Glomerular endothelial cell (primary cell): ENCODE measurements at regions not wholly inside any gene's neighbourhood (a gene's known extent, or its start where the extent isn't known, plus 50 kb on each side); places are given as distances from the start of the nearest gene placed in this dataset.

Experiments
- DNase-seq: peaks from one replicate; pipeline ENCODE4 v3.0.0-alpha.2; 2011; ENCODE audit warnings: low read depth, low spot score; ENCODE audit errors: extremely low read depth

DNA sequence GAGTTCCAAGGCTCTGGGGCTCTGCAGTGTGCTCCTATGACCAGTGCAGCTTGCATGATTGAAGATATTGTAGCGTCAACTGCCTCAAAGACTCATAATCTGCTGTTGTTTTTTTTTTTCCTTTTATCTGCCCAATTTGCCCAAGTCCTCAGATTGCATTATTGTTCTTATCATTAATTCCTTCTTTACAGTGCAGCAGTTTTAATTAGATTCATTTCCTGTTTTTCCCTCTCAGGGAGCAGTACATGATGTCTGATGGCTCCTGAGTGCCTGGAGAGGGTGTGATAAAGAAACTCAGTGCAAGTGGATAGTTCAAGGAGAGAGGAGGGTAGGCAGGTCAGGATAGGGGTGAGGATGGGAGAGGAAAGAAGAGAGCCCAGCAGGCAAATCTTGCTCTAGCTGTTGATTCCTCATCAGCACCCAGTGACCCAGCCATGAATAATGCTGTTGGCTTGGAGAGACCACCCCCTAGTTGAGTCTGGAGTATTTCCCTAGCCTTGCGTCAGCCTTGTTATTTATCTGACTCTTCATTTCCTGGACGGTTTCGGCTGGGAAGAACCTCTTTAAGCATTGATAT lies 219.6 kb upstream of the SESN3 start:
- DNase-seq = no peak

DNA sequence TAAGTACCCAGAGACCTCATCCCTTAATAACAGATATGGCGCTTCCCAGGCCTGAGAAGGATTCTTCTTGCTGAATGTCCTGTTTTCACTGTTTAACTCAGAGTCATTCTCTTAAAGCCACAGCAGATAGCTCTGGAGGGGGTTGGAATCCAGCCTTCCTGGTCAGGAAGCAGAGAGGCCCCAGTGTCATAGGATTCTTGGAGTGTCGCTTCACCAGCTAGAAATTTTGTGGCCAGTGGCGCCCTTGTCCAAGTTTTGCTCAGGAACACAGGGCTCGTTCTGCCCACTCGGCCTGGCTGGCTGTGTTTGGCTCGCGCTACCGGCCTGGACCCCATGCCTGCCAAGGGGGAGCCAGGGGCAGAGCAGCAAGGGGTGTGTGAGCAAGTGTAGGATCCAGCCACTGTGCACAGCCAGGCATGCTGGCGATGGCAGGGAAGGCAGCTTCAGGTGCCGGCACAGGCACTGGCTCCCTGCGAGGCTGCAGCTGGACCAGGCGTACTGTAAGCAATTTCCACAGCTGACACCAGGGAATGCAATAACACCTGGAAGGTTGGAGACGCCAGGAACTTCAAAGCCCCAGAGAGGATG lies 214.8 kb upstream of the SESN3 start:
- DNase-seq = no peak

DNA sequence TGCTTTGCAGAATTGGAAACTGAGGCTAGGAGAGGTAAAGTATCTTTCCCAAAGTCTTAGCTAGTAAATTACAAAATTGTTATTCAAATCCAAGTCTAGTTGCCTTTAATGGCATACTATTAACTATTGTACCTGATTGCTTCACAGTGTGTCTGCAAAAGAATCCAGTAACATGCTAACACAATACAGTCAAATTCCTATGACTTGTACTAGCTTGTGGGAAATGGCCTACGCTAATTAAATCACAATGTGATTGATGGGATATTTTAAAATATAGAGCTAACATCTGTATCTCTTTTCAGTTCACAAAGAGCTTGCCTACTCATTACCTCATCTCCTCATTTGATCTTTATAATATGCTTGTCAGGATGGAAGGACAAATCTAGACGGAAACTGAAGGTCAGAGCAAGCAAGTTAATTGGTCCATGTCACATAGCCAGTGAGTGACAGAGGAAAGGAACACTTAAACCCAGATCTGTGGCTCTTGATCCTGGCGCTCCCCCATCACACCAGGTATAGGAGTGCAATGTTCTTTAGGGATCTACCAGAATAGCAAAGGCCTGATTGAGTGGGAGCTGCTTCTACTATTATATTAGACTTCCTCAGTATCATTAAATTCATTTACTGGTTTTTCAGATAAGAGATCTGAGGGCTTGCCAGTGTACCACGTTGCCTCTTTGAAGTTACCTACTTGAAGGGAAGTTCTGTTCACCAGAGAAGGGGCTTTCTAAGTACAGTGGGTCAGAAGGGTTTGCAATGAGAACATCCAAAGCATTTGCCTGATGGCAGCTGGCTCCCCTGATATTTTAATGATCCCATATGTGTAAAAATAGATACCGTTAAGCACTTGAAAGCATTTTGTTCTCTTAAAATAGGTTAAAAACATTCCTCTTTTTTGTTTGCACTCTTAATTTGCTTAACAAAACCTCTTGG lies 213.6 kb upstream of the SESN3 start:
- DNase-seq = no peak

DNA sequence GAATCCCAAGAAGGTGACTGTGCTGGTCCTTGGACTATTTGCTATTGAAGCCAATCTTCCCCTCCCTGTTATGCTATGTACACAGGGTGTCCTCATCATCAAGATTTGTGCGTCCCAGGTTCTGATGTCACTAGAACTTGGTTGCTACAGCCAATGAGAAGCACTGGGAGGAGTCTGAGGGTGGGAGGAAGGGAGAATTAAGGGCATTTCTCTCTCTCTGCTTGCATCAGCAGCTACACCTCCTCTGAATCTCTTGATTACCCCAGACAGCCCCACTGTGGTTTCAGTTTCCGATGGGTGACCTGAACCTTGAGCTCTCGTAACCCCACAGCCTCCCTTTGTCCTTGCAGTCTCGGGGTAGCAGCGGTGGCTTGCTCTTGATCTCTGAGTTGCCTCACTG lies 212.4 kb upstream of the SESN3 start:
- no peak for DNase-seq

DNA sequence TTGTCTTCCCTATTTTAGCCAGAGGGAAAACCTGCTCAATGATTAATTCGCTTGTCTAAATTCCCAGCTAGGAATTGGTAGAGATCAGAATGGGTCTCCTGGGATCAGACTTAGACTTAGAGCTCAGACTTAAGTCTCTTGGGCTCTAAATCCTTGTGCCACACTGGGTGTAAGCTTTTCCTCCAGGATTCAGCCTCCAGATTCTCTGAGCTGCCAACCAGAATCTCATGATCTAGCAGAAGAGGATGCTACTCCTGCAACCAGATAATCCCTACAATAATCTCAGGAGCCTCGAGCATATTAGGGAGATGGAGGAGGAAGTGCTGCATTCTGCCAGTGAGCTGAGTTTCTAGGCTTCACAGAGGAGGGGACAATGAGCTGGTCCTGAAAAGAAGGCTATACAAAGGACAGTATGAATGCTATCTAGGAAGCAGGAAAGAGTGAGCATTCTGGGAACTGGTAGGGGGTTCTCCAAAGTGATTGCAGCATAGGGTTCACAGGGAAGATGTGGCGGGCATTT lies 211.6 kb upstream of the SESN3 start:
- no peak for DNase-seq

DNA sequence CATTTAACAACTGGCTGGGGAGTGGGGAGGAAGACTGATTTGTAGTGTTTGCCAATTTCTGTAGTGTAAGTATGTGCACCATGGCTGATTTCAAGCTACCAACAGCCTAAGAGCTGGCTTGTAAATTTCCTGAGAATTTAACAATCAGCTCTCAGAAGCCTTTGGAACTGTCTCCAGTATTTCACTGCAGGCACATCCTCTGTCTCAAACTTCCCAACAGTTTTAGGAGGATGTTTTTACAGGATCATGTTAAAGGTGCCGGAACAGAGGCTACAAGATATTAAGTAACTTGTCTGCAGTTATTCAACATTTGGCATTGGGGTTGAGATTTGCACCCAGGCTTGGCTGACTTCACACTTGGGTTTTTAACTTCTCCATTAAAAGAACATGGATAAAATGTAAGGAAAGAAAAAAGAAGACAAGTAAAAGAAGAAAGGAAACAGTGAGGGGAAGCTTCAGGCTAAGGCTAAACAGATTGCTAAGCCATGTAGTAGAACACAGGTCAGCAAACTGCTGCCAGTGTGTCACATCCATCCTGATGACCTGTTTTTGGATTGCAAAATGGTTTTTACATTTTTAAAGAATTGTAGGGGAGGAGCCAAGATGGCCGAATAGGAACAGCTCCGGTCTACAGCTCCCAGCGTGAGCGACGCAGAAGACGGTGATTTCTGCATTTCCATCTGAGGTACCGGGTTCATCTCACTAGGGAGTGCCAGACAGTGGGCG lies 204.8 kb upstream of the SESN3 start:
- DNase-seq = no peak

DNA sequence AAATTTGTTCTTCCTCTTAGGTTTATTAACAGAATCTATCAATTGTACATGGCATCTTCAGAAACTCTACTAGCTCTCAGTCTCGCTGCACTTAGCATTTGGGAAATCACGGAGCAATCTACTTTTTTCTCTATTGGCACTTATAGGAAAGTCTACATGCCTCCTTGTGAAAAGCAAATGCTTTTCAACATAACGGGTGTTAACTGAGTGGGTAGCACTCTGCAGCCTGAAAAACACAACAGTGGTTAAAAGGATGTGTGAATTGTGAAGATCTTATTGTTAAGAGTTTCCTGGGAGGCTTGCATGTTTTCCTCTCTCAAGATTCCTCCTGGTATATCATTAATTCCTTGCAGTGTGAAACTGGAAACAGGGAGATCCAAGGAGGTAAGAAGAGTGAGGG lies 204.2 kb upstream of the SESN3 start:
- no peak for DNase-seq

DNA sequence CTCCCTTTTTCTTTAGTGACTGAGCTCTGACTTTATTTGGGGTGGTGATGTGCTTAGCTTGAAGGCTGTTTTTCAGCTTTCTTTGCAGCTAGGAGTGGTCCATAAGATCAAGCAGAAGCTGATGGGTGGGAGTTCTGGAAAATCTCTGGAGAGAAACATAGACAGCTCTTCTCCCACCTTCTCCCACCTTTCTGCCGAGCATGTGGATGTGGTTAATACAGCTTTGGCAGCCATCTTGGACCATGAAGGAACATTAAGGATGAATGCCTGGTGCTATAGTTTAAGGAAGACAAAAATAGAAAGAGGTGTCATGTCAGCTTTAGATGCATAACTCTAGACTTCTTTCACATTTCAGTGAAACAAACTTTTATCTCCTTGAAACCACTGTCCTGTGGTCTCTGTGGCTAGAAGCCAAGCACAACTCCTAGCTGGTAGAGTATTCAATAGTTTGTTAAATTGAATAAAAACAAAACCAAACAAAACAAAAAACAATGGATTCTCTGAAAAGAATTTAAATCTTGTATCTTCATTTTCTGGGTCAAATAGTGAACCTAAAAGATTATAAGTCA lies 203.6 kb upstream of the SESN3 start:
- DNase-seq = no peak

DNA sequence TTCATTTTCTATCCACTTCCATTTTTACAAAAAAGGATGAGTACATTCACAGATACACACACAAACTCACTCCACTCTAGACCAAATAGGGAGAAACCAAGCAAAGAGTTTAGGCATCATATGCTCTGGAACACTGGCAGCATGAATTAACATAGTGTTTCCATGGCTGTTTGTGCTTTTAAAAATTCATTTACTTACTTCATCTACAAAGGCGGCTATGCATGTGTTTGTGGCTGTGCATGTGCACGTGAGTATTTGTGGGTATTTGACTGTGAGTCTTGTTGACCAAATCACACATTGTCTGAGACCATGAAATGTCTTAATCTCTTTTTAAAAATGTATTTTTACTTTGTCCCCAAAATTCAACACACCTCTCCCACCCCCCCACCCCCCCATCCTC lies 203.0 kb upstream of the SESN3 start:
- DNase-seq = no peak

DNA sequence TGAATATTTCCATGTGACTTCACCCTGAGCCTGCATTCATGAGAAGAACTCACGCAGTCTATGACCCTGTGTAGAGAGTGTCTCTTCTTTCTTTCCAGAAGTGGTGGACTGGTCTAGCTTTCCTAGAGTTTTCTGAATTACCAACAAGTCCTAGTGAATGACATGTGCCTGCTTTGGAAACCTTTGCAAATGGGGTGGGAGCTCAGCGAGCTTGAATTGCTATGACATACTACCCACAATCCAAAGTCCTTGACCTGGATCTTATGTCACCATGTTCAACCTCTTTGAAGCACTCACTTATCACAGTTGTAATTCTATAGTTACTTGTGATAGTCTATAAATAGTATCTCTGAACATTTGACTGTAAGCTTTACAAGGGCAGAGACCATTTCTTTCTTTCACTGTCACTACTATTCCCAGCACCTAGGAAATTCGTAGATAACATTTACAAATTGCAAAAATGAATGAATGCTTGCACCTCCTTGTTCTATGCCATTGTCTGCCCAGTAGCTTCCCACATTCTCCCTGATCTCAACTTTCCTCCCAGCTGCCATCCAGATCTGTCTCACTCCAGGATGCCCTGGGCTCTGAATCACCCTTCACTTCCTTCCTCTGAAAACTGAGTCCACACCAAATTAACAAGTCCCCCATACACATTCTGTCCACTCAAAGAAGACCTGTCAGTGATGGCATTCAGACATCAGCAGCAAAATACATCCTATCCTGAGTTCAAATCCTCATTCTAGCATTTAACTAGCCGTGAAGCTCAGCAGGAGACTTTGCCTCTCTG lies 201.9 kb upstream of the SESN3 start:
- no peak for DNase-seq

DNA sequence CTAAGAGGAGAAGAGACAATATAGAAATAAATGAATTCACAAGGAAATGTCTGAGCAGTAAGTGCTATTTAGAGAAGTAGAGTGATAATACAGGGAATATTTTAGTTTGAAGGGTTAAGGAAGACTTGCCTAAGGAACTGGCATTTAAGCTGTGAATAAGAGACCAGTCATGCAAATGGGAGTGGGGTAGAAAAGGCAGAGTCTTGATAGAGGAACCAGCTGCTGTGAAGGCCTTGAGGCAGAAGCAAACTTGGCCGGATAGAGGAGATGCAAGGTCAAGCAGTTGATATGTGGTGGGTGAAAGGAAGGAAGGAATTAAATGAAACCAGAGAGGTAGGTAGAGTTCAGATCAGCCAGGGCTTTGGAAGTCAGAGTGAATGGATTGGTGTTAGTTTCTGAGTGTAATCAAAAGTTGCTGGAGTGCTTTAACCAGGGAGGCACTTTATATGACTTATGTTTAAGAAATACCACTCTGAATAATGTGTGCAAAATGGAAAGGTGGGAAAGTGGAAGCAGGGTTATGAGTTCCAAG lies 198.4 kb upstream of the SESN3 start:
- no peak for DNase-seq

DNA sequence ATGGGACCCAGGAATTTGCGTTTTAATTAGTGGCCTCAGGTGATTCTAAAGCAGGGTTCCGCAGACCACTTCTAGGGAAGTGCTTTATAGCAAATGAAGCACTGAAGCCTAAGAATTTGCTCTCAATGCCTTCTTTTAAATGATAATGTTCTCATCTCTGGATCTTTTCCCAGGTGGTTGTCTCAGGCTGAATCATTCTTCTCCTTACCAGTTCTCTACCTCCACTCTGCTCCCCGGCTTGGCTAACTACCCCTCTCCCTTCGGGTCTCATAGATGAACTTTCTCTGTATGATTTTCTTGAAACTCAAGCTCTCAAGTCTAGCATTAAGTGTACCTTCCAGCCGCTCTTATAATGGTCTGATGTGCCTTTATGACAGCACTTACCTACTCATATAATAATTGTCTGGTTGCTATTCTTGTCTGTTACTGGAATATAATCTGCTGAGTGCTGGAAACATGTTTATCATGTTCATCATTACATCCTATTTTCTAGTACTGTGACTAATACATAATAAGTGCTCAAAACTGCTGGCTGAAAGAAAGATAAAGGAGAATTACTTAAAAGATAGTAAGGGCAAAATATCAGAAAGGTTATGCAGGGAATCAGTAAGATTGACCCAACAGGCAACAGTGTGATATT lies 195.9 kb upstream of the SESN3 start:
- DNase-seq = no peak

DNA sequence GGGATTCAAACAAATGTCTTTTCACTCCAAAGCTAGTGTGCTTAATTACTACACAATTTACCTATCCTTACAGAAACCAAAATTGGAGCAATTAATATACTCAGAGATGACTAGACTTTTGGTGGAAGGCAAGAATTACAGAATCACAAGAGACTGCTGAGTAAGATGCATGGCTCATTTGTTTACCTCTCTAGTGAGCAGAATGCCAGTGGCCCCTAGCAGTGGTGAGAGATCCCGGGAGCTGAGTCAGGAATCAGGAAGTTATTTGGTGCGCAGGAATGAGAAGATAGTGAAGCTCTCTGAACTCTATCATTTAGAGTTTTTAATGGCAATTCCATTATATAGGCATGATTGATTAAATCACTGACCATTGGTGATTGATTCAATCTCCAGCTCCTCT lies 188.9 kb upstream of the SESN3 start:
- no peak for DNase-seq

DNA sequence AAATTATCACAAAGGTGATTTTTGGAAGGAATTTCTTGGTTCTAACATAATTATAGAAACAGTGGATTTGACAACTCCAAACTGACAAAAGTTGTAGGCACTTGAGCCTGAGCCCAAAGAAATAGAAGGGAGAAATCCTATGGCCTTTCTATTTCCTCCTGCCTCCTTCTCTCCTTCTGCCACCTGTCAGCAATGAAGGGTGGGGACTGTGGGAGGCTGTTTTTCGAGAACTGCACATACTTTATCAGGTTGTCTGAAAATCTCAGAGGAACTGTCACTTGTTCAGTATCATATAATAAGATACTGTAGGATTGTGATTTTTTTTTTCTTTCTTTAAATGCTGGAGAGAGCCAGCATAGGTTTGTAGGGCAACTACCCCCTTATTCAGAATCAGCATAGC lies 187.9 kb upstream of the SESN3 start:
- no peak for DNase-seq

DNA sequence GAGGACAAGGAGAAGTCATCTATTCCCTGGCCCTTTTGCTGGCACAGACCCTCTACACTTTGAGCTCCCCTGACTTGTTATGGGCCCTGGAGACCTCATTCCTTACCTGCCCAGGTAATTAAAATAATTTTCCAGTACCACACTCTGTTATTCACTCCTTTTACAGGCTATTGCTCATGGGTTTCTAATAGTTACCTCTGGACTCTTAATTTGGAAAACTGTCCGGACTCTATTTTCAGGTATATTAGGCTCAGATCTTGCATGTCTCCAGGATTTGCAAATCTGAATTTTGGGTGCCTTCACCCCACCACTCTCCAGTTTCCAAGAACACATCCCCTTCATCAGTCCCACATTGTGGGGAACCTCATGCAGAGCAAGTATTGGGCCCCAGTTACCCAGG lies 186.8 kb upstream of the SESN3 start:
- DNase-seq = no peak

DNA sequence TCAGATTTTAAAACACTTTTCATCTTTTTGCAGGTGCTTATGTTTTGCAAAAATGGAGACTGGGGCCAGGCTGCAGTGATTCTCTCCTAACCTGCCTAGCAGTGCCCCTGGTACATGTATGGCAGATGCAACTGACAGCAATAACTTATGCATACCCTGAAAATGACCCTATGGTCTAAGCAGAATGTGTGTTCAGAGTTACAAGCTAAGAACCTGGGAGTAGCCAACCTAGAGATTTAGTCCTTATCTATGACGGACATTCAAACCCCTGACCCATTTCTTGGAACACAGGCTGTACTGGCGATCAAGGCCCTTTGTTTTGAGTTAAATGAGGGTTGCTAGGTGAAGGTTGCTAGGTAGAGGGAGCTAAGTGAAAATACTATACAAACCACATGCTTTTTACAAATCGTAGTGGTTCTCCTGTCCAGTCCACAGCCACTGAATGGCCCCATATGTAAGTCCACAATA lies 184.9 kb upstream of the SESN3 start:
- no peak for DNase-seq

DNA sequence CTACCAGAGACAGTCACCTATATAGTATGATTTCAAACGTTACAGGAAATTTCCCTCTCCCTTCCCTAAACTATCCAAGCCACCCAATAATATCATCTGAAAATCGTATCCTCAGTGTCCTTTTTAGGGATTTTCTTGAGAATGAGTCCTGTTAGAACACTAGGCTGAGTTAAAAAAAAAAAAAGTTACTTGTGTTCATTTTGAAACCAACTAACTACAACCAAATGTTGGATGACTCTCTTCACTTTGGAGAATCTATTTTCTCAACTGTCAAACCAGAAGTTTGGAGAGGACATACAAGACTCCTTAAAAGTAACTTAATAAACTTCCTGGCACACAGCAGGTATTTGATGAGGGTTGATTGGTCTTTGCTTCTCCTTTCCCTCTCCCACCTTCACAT lies 183.2 kb upstream of the SESN3 start:
- no peak for DNase-seq

DNA sequence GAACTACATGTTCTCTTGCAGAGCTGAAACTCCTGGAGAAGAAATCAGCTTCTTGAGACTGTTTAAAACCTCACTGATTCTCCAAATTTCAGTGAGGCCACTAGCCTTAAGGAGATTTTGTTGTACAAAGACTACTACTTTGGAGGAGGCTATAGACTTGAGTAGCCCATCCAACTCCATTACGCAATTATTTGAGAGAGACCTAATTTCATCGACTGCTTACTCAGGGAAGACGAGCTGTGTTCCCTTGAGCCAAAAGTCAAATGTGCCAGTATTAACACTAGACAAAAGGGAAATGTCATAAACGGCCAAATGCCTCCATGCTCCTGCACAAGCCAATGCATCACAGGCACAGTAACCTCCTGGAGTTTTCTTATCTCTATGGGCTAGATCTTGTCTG lies 182.8 kb upstream of the SESN3 start:
- no peak for DNase-seq

DNA sequence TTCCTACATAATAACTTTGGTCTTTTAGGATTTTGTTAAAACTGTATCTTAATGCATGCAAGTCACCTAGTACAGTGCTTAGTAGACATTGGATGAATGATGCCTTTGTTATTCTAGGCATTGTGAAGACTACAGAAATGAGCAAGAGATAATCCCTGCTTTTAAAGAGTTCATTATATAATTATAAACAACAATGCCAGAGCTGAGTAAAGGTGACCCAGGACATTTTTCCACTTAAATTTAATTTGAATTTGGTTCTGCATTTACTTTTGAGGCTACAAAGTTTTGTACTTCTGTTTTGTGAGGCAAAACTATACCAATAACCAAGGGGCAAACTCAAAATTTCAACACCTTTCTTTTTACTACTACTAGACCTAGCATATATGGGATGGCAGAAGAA lies 182.0 kb upstream of the SESN3 start:
- no peak for DNase-seq
